CD4-positive, alpha-beta T cell treated with Interleukin-4 for 4 hours (primary cell): ENCODE measurements at regions not wholly inside any gene's neighbourhood (a gene's known extent, or its start where the extent isn't known, plus 50 kb on each side); places are given as distances from the start of the nearest gene placed in this dataset.
"Not testable (repeated sequence)": the region's sequence is repeated elsewhere in the genome, so short reads cannot be mapped to it uniquely, and the experiment has no call there.

Source experiments
- DNase-seq: peaks from one replicate; pipeline ENCODE4 v3.0.0-alpha.2; 2020

GRCh38 chrX:42434458-42435166 lies 343.4 kb downstream of the PPP1R2C start:
- DNase-seq, result no peak

GRCh38 chrX:42432552-42432951 lies 345.4 kb downstream of the PPP1R2C start:
- no peak for DNase-seq

GRCh38 chrX:42422961-42423360 lies 355.0 kb downstream of the PPP1R2C start:
- DNase-seq, result no peak

GRCh38 chrX:42420426-42420825 lies 357.5 kb downstream of the PPP1R2C start:
- DNase-seq, result no peak

GRCh38 chrX:42415636-42416035 lies 362.3 kb downstream of the PPP1R2C start:
- DNase-seq, result no peak

GRCh38 chrX:42414057-42414456 lies 363.9 kb downstream of the PPP1R2C start:
- DNase-seq, result no peak

- DNase-seq, result peak; percentile 1
Observed at GRCh38 chrX:42399632-42400024, 378.3 kb downstream of the PPP1R2C start.

- DNase-seq, result peak; percentile 45
Observed at GRCh38 chrX:42398967-42399631, 378.9 kb downstream of the PPP1R2C start.

GRCh38 chrX:42396136-42396535 lies 381.8 kb downstream of the PPP1R2C start:
- DNase-seq, result no peak

- DNase-seq, result no peak
Observed at GRCh38 chrX:42392846-42393245, 385.1 kb downstream of the PPP1R2C start.

- no peak for DNase-seq
Observed at GRCh38 chrX:42386681-42387080, 391.3 kb downstream of the PPP1R2C start.

GRCh38 chrX:42385730-42386129 lies 392.2 kb downstream of the PPP1R2C start:
- no peak for DNase-seq

- no peak for DNase-seq
Observed at GRCh38 chrX:42384956-42385355, 393.0 kb downstream of the PPP1R2C start.

GRCh38 chrX:42378857-42379256 lies 399.1 kb downstream of the PPP1R2C start:
- DNase-seq, result no peak

GRCh38 chrX:42375086-42375485 lies 402.9 kb downstream of the PPP1R2C start:
- DNase-seq, result no peak

GRCh38 chrX:42366181-42366580 lies 411.8 kb downstream of the PPP1R2C start:
- no peak for DNase-seq

GRCh38 chrX:42362219-42362618 lies 415.7 kb downstream of the PPP1R2C start:
- no peak for DNase-seq

GRCh38 chrX:42342981-42343380 lies 419.6 kb upstream of the CASK start:
- DNase-seq, result not testable (repeated sequence)
